ENCODE measurements at regions not wholly inside any gene's neighbourhood (a gene's known extent, or its start where the extent isn't known, plus 50 kb on each side); places are given as distances from the start of the nearest gene placed in this dataset.

DNA sequence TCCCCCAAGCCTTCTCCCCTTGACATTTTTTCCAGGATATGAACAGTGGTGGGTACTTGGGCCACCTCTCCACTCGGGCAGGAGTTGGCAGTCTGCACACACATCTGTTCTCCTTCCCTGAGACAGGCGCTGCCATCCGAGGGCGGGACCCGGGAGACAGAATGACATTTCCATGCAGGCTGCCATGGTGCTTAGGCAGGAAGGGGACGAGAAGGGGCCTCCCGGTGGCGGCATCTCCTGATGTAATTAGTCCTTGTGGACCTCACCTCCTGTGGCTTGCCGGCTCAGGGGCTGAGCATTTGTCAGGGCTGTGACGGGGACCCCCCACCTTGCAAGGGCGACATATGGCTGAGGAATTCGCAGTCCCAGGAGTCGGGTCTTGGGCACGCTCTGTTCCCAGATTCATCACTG lies 197.2 kb downstream of the FOXL1 start:
- H3K4me1 ChIP-seq = no peaks in the 10 kb centered on the region
- TF ChIP-seq, protein P1, sequence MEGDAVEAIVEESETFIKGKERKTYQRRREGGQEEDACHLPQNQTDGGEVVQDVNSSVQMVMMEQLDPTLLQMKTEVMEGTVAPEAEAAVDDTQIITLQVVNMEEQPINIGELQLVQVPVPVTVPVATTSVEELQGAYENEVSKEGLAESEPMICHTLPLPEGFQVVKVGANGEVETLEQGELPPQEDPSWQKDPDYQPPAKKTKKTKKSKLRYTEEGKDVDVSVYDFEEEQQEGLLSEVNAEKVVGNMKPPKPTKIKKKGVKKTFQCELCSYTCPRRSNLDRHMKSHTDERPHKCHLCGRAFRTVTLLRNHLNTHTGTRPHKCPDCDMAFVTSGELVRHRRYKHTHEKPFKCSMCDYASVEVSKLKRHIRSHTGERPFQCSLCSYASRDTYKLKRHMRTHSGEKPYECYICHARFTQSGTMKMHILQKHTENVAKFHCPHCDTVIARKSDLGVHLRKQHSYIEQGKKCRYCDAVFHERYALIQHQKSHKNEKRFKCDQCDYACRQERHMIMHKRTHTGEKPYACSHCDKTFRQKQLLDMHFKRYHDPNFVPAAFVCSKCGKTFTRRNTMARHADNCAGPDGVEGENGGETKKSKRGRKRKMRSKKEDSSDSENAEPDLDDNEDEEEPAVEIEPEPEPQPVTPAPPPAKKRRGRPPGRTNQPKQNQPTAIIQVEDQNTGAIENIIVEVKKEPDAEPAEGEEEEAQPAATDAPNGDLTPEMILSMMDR (IDR thresholded peaks at IDR 0.05) = no peak
- no peak for DNase-seq
- no peak for ATAC-seq
- no peak overlapping the region for H3K27ac ChIP-seq
- H3K36me3 ChIP-seq = no peaks in the 10 kb centered on the region
- H3K27me3 ChIP-seq = peaks cover 9% of the 10 kb centered on the region
- H3K4me3 ChIP-seq = no peak overlapping the region
- intact Hi-C loops (cut with DNase I) = no loop called here
- no peaks in the 10 kb centered on the region for H3K9me3 ChIP-seq

DNA sequence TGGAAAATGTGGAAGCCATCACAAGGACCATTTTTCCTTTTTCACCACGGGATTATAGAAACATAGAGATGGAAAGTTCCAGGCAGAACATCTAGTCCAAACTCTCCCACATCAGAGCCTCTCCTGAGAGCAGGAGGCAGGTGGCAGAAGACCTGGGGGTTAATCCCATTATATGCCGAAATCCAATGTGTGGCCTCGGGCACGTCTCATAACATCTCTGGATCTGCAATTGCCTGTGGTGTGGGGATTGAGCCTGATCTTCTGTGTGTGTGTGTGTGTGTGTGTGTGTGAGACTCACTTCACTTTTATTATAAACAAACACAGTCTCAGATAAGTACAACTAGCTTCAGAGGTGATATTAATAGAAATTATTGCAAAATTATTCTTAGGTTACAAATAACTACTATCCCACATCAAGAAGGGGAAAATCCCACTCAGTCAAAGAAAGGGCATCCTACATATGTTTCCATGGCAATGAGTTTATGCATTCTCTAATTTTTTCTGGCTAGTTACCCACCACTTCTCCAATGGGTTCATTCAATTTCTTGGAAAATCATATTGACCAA lies 199.1 kb downstream of the FOXL1 start:
- Histone ChIP-seq H3K9me3 (no peaks in the 10 kb centered on the region), H3K36me3 (no peaks in the 10 kb centered on the region), H3K27me3 (peaks cover 7% of the 10 kb centered on the region), H3K4me1 (no peaks in the 10 kb centered on the region), H3K4me3 (no peak overlapping the region), H3K27ac (no peak overlapping the region)
- no peak for ATAC-seq
- no peak for DNase-seq
- intact Hi-C loops (cut with DNase I) = no loop called here
- TF ChIP-seq, protein P1 (IDR thresholded peaks at IDR 0.05) = no peak

DNA sequence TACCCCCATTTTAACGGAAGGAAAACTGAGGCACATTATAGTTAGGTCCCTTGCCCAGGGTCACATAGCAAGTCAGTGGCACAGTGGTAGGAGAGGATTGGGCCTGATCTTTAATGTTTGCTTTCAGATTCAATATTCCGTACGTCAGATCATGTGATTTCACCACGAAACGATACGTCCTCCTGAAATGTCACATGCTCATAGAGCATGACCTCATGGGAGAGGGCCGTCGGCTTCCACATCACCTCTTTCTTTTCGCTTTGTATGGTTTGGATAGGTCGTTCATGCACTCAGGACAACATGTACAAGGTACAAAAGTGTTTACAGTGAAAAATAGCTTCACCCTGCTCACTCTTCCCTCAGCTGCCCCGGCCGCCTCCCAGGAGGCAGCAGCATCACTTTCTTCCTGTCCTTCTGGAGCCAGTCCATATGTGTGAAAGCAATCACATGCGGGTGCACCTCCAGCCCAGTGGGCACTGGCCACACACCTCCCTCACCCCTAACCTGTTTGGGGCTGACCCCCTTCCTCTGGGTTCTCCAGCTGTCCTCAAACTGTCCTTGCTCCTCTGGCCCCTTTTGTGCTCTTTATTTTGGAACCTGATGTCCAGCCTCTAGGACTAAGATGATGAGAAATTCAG lies 199.9 kb downstream of the FOXL1 start:
- peaks cover 12% of the 10 kb centered on the region for H3K27me3 ChIP-seq
- no peaks in the 10 kb centered on the region for H3K9me3 ChIP-seq
- H3K27ac ChIP-seq = no peak overlapping the region
- ATAC-seq = no peak
- no peak overlapping the region for H3K4me3 ChIP-seq
- H3K36me3 ChIP-seq = no peaks in the 10 kb centered on the region
- H3K4me1 ChIP-seq = no peaks in the 10 kb centered on the region
- DNase-seq = no peak
- intact Hi-C loops (cut with DNase I) = no loop called here
- TF ChIP-seq, protein P1 (IDR thresholded peaks at IDR 0.05) = no peak

DNA sequence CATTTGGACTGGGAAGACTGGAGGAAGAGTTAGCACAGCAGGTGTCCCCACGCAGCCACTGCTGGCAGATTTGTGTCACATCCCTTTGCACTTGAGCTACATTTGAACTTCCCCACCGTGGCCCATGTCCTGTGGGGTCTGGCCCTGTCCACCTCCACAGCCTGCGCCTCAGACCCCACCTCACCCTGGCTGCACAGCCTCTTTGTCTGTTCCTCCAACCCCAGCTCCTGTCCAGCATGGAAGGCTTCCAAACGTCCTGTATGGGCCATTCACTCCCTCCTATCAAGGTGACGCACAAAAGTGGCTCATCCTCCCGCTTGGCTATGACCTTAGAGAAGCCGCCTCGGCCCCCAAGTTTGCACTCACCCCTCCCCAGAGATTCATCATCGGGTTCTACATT lies 200.6 kb downstream of the FOXL1 start:
- no peaks in the 10 kb centered on the region for H3K4me1 ChIP-seq
- no peak for ATAC-seq
- DNase-seq = no peak
- peaks cover 12% of the 10 kb centered on the region for H3K27me3 ChIP-seq
- TF ChIP-seq, protein P1 (IDR thresholded peaks at IDR 0.05) = no peak
- no peak overlapping the region for H3K4me3 ChIP-seq
- H3K9me3 ChIP-seq = no peaks in the 10 kb centered on the region
- intact Hi-C loops (cut with DNase I) = no loop called here
- H3K36me3 ChIP-seq = no peaks in the 10 kb centered on the region
- no peak overlapping the region for H3K27ac ChIP-seq

DNA sequence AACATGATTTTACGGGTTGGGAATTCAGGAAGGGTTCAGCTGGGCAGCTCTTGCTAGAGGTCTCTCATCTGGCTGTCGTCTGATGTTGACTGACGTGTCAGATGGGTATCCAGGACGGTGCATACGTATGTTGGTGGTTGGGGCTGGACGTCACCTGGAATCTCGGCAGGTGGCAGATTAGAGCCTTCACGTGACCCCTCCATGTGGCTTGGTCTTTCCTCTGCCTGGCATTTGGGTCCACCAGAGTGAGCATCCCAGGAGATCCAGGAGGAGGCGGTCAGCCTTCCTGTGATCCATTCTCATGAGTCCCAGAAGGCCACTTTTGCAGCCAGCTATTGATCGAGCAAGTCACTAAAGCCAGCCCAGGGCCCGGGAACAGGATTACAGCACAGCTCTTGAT lies 202.7 kb downstream of the FOXL1 start:
- Histone ChIP-seq H3K36me3 (no peaks in the 10 kb centered on the region), H3K27ac (no peak overlapping the region), H3K4me1 (no peaks in the 10 kb centered on the region), H3K27me3 (peaks cover 12% of the 10 kb centered on the region), H3K4me3 (no peak overlapping the region), H3K9me3 (no peaks in the 10 kb centered on the region)
- intact Hi-C loops (cut with DNase I) = no loop called here
- TF ChIP-seq, protein P1 (IDR thresholded peaks at IDR 0.05) = no peak
- no peak for DNase-seq
- ATAC-seq = no peak

All from upper lobe of right lung (tissue), 1 donor.